Gastroesophageal sphincter (tissue), 3 donors: ENCODE measurements at regions not wholly inside any gene's neighbourhood (a gene's known extent, or its start where the extent isn't known, plus 50 kb on each side); places are given as distances from the start of the nearest gene placed in this dataset.

ENCODE experiments used
- EP300 ChIP-seq: sonication (generic); formaldehyde crosslinking; IDR thresholded peaks from one replicate; pipeline ENCODE4 v1.6.1; 2017; ENCODE audit warnings: antibody characterized with exemption, mild to moderate bottlenecking
- POLR2A ChIP-seq, 2 donors: fragments of 450-650 bp; IDR thresholded peaks; one replicate each; pipeline ENCODE4 v1.6.1; 2017; ENCODE audit warnings: antibody characterized with exemption in 2 of 2, mild to moderate bottlenecking in 2 of 2, moderate library complexity in 1 of 2
- POLR2AphosphoS5 ChIP-seq: sonication (generic); formaldehyde crosslinking; IDR thresholded peaks from one replicate; pipeline ENCODE4 v1.6.1; 2017; ENCODE audit warnings: antibody characterized with exemption
- TF ChIP-seq, protein P1 (sequence below), 4 experiments: fragments of 200-600 bp in 2 of 4; fragments of 450-650 bp in 2 of 4; sonication (generic) in 1 of 4; IDR thresholded peaks; one replicate each; pipeline ENCODE4 v1.5.1; 2017 to 2019; ENCODE audit warnings: antibody characterized with exemption in 4 of 4, mild to moderate bottlenecking in 2 of 4, moderate library complexity in 2 of 4

DNA sequence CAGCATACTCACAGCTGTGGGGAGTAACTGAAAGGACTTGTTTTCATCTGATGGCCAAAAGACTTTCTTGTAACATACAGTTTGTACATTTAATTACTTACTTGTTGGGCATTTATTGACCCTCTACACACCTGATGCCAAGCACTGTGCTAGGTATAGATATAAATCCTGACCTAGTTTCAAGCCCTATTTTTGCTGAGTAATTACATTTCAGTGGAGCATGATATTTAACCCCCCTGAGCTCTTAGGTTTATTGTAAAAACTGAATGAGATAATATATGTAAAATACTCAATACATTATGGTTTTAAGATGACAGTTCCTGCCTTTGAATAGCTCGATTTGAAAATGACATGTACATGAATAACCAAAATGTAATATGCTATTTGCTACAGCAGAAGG, 68.1 kb upstream of the SLC12A2 start:
- TF ChIP-seq, protein P1, sequence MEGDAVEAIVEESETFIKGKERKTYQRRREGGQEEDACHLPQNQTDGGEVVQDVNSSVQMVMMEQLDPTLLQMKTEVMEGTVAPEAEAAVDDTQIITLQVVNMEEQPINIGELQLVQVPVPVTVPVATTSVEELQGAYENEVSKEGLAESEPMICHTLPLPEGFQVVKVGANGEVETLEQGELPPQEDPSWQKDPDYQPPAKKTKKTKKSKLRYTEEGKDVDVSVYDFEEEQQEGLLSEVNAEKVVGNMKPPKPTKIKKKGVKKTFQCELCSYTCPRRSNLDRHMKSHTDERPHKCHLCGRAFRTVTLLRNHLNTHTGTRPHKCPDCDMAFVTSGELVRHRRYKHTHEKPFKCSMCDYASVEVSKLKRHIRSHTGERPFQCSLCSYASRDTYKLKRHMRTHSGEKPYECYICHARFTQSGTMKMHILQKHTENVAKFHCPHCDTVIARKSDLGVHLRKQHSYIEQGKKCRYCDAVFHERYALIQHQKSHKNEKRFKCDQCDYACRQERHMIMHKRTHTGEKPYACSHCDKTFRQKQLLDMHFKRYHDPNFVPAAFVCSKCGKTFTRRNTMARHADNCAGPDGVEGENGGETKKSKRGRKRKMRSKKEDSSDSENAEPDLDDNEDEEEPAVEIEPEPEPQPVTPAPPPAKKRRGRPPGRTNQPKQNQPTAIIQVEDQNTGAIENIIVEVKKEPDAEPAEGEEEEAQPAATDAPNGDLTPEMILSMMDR (IDR thresholded peaks at IDR 0.05) = no peak
- TF ChIP-seq POLR2AphosphoS5 = no peak
- TF ChIP-seq POLR2A (IDR thresholded peaks at IDR 0.05) = no peak
- no peak for TF ChIP-seq EP300
